Activated CD8-positive, alpha-beta memory T cell treated with anti-CD3 and anti-CD28 coated beads, Interleukin-2, amount 50 U/mL, for 48 hours (primary cell): ENCODE measurements at regions not wholly inside any gene's neighbourhood (a gene's known extent, or its start where the extent isn't known, plus 50 kb on each side); places are given as distances from the start of the nearest gene placed in this dataset.

ENCODE experiments used
- DNase-seq: peaks from one replicate; pipeline ENCODE4 v3.0.0-alpha.2; 2020

DNA sequence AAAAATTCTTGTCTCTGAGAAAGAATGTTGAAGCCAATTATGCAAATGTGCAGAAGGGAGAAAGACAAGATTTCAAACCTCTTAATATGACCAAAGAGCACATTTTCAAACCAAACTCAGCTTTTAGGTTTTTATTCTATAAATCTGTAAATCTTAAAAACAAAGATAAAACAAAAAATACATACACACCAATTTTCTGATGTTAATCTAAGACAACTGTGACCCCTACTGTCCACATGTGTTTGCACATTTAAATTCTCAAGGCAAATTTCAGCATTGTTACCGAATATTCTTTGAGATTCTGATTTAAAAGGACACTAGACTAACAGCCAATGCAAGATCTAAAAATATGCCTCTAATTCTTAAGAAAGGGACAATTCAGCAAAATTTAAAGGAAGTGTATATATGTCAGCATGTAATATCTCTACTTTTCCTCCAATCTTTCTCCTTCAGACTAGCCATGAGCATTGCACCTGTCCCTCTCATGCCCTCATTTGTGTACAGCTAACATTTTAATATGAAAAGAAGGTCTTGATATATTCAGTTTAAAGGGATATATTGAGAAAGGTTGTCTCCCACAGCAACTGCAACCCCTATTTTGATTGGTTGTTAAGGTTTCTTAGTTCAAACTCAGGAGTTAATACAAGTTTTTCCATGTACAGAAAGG is 417.9 kb downstream of the IPMK start:
- DNase-seq: no peak

DNA sequence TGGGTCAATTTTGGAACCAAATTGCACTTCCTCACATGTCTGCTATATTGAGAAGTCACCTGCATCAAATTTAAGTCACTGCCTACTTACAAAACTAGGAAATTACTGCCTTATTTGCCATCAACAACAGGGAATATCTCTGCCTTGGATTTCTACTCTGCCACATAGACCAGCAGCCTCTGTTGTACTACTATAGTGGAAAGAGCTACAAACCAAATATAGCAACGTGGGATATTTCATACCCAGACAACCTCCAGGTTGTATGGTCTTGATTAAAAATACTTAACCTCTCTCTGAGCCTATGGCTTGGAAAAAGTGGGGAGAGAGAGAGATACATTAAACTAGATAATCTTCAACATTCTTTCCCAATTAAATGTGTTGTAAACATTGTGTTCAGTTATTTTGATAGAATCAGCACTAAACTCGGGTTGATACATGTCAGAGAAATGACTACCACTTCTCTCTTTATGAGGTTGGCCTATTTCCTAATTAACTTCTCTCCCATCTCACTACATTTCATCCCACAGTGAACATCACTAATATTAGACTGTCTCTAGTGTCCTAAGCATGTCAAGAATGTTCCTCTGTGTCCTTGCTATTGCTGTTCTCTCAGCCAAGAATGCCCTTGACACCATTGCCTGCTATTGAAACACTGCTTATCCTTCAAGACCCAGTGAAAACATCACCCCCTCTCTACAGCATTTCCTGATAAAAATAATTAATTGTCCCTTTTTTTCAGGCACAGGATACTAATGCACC is 421.2 kb downstream of the IPMK start:
- DNase-seq: no peak

DNA sequence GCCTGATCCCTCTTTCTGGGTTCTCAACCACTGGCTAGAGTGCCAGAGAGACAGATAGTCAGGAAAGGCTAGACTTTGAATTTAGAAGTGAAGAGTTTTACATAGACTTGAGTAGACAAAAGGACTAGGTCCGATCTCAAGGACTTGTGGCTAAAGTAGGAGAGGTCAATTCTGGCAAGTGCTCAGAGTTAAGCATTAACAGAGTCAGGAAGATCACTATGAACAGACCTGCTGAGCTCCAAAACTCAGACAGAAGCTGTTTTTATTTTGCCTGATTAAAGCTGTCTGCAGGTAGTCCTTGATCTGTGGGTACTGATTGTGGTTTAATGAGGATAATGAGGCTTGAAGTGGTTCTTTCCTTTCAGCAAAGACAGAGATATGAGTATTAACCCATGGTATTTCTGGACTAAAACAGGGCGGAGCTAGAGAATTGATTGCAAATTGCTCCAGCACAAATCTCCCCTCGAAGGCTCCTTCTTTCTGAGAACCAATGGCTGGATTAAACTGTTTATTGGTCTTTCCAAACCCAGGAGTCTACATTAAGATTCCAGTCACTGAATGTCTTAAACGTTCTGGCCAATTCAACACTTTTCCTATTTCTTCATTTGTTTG is 423.2 kb downstream of the IPMK start:
- no peak for DNase-seq

DNA sequence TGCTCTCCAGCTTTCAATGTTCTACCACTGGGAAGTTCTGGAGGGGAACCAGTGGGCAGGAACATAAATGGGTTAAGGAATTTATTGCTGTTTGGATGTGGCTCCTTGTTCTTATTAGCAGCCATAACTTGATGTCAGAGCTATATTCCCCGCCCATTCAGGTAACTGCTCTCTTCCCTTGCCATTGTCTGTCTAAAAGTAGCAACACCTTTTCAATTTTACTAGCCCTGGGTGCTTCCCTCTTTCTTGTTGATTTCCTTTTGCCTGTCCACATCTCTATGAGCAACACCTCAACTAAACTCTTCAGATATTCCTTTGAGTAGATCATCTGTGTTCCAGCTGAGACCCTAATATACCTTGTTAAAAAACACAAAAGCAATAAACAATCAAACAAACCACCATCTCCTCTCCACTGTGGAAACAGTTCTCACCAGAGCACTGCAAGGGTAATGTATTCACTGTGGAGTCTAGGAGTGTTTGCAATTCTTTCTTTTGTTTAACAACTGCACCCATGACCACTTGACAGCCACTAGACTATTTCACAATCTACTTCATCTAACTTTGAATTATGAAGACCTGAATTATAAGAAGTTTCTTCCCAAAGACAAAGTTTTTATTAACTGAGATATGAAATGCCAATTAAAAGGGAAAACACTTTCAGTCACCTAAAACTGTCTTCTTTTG is 436.7 kb downstream of the IPMK start:
- no peak for DNase-seq

DNA sequence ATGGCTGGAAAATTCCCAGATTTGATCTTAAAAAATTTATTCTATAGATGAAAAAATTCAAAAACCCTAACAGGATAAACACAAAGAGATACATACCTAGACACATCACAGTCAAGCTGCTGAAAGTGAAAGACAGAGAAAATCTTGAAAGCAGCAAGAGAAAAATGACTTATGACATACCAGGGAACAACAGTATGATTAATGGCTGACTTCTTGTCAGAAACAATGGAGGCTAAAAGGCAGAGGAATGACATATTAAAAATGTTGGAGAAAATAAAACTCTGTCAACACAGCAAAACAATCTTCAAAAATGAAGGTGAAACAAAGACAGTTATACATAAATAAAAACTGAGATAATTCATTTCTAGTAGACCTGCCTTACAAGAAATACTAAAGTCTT is 442.7 kb downstream of the IPMK start:
- DNase-seq: no peak

DNA sequence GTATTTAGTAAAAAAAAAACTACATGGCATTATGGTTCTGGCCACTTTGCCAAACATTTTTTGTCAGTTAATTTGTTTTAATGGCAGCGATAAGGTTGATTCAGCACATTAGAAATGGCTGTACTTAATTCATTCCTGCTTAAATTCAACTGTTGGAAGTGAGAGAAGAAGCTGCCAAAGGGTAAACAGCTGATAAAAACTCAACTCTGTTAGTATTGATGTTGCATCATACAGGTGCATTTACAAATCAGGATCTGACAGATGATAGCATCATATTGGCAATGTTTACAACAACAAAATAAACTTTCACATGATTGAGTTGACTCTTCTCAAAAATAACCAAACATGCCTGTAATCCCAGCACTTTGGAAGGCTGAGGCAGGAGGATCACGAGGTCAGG is 444.3 kb downstream of the IPMK start:
- no peak for DNase-seq

DNA sequence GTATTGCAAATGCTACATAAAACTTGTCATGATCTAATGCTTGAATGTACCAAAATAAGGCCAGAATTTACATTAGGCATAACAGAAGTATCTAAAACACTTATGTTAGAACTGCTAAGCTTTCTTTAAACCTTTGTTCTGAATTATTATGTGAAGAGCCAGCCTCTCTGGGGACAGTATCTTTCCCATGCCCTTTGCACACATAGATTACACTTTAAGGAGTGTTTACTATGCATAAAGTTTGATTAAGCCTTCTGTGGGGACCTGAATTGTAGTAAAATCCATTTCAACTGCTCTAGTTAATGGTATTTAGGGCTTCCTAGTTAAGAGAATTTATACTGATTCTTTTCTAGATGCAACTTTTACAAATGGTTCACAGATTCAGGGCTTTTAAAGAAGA is 444.7 kb downstream of the IPMK start:
- DNase-seq: no peak

DNA sequence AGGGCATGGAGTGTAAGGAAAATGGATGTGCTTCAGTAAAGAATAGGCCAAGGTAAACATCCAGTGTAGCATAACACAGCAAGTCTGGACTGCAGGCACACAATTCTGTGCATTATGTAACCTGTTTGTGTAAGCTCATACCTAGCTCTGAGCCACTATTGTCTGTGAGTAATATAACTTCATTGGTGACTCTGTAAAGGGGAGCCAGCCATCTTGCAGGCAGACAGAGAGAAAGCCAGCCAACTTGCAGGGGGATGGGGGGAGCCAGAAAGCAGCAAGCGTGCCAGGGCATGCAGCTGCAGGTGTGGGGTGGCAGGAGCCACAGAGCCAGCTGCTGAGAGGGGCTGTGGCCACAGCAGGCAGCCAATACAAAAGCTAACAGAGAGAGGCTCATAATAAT is 449.2 kb downstream of the IPMK start:
- DNase-seq: no peak

DNA sequence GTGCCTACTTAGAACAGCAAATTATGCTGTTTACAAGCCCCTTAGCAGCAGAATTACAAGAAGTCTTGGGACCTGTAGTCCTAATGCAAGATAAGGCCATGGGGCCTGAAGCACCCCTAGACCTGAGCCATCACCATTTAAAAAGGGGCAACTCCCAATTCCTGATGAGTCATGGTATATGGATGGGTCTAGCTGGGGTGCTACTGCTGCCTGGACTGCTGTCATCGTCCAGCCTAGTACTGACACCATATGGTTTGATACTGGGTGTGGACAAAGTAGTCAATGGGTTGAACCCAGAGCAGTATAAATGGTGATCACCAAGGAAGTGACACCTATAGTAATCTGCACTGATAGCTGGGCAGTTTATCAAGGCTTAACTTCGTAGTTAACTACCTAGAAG is 450.0 kb downstream of the IPMK start:
- no peak for DNase-seq

DNA sequence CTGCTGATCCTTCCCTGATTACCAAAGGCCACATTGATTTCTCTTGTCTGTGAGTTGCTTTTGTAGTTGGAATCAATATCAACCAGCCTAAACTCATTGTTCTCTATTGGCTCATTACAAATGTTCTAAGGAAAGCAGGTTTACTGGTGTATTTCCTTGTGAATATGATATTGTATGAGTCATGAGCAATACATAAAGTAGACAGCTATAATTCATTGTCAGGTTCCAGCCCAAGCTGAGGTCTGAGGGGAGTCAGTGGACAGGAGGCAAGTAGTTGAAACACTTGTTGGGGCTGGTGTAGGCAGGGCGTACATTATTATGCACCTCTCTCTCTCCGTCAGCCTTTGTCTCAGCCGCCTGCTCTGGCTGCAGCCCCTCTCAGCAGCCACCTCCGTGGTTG is 451.7 kb downstream of the IPMK start:
- no peak for DNase-seq

DNA sequence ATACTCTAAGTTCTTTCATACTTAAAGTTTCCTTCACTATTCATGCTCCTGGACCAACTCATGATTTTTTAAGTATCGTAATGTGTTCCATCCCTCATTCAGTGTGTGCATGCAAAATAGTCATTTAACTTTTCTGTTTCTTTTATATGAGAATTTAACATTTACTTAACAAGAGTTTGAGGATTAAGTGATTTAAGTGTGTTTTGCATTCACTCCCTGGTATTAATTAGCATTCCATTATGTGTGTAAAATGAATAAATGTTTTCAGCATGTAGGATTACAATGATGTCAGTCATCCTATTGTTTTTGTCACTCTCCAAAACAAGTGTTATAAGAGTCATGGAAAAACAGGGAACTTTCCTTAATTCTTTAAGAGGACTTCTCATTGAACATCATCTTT is 457.7 kb downstream of the IPMK start:
- DNase-seq: no peak

DNA sequence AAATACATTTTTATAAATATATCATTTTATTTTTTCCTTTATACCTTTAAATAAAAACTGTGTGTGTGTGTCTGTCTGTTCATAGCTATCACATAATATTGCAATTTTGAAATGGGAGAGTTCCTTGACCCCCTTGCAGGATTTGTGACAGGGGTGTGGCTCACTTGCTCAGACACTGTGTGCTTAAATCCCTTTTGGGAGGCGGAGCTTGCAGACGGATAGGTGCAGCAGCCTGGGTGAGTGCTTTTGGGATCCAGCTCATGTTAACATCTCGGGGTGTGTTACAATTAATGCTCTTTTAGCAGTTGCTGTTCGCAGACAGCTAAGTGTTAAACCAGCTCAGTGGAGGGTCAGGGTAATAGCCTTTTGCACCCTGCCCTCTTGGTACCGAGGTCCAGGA is 459.8 kb downstream of the IPMK start:
- DNase-seq: no peak

DNA sequence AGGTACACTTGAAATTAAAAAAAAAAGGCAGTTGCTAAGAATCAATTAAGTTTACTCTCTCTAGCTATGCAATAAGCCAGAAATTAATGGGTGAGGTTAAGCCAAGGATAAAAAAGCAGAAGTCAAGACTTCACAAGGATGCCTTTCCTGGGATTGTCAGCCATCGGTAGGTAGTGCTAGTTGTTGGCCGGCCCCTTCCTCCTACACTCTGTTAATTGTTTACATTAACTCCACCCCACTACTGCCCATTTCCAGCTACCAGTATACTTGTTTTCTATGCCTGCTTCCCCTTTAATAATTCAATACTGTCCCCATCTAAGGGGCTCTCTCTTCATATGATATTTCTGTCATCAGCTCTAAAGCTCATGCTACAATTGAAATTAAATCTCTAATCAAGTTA is 461.0 kb downstream of the IPMK start:
- DNase-seq: no peak

DNA sequence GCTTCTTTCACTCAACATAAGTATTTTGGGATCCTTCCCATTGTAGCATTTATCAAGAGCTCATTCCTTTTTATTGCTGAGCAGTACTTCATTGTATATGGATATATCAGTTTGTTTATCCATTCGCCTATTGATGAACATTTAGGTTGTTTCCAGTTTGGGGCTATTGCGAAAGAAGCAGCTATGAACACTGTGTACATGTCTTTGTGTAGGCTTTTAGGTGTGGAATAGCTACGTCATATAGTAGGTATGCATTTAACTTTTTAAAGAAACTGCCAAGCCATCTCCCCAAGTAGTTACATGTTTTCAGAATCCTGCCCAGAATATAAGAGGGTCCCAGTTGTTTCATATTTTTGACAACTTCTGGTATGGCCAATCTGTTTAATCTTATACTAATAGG is 468.1 kb downstream of the IPMK start:
- DNase-seq: no peak

DNA sequence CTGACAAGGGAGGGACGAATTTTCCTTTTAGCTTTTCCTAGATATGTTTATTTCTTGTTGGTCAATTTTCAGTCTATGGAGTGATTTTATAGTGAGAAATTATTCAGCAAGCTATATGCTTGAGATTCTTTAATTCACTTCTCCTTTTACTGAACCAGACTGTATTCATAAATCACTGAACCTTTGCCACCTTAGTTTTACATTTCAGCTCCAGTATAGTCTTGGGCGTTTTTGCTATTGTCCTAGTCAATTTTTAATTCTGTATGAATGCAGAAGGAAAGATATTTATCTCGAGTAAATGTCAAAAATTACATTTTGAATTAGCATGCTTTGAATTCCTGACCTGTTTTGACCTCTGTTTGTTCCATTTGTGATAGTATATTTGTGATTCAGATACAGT is 468.9 kb downstream of the IPMK start:
- no peak for DNase-seq

DNA sequence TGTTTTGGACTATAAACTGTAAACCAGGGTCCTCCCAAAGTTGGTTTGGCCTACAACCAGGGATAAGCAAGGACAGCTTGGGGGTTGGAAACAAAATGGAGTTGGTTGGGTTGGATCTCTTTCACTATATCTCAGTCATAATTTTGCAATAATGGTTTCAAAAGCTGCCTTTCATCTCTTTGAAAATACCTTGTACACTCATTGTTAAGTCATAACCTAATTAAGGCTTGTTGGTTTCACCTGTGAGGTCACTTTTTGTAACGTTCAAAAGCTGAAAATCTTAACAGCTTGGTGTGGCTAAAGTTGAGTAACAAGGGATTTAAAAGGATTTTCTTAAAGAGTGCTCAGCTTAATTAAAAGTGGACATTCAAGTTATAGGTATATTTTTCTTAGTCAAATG is 476.1 kb downstream of the IPMK start:
- DNase-seq: no peak

DNA sequence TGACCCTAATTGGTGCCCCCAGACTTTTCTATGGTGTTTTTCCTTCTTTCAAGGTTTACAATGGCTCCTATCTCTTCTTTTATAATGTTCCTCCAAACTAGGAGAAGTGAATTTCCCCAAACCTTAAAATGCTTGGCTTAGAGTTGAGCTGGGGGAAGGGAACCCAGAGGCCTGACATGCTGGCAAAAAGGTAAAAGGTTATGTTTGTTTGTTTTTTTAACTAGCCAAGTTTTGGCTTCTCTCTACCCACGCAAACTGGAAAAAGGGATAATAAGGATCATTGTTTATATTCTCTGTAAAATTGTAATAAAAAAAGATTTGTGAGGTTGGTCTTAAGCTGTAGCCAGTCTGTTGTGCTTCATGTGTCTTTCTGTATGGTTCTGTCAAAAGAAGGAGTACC is 477.0 kb downstream of the IPMK start:
- DNase-seq: no peak

DNA sequence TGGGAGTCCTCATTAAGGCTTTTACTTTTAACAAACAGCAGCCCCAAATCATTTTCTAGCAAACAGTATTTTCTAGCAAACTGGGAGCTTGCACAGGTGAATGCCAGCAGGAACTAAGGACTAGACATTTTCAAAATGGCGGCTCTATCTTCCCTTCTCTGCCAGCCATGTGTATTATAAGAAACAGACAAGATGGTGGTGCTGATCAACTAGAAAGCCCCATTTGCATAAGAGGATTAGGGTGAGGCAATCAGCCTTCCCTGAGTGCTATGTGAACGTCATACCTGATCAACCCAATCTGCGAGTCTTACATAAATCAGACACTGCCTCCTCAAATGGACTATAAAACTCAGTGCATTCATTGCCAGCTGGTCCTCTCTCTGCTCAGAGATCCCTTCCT is 479.6 kb downstream of the IPMK start:
- DNase-seq: no peak

DNA sequence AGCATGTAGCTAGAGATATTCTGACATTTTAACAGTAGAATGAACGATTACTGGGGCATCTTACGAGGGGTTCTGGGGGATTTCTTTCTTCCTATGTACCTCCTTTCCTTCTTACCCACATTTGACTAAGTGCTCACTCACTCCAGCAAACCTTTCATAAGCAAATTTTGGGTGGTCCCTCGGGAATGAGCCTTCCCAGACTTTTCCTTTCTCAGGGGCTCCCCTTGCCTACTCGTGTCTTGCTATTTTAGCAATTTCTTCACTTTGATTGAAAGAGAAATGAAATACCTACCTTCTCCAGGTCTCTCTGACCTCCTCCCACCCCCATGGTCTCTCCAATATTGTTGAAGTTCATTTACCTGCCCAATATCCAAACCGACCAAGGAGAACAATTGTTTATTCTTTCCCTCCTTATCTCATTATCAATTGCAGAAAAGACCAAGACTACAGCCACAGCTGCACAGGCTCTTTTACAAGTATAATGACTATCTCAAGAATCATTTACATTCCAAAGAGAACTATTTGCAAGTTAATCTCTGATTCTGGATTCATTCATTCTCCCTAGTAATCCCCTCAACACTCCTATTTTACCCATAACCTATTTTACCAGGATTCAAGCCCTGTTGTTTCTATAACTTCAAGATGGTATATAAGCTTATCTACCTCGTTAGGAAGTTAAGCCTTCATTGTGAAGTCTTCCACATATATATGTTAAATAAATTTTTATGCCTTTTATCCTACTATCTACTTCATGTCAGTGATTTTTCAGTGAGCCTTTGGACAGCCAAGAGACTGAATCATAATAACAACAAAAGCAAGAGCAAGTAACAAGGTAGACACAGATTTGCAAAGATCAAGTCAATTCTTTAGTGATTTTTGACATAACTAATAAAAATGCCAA is 480.6 kb downstream of the IPMK start:
- DNase-seq: no peak

DNA sequence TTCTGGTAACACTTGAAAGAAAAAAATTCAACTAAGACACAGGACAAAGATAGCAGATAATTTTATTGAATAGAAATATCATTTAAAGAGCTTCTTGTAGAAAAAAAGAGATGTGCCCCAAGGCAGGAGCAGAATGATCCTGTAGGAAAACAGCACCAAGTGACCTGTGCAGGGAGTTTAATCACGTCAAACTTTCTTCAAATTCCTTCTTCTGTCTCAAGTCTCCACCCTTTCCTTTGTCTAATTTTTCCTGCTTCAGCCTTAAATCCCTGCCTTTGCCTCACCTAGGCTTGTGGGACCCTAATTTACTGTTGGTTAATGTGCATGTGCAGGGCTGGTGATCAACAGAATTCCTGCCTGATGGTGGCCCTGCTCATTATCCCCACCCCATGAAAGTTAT is 481.4 kb downstream of the IPMK start:
- no peak for DNase-seq

DNA sequence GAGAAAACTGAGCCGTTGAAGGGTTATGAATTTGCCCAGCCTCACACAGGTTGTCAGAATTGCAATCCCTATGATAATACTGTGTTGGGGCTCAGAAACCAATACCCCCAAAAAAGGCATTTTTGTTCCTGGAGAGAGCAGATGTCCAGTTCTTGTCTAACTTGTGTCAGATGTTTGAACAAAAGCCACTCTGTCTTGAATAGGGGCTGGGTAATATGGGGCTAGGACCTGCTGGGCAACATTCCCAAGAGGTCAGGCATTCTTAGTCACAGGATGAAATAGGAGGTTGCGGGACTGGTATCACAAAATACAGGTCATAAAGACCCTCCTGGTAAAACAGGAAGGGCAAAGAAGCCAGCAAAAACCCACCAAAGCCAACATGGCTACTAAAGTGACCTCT is 482.1 kb downstream of the IPMK start:
- DNase-seq: no peak

DNA sequence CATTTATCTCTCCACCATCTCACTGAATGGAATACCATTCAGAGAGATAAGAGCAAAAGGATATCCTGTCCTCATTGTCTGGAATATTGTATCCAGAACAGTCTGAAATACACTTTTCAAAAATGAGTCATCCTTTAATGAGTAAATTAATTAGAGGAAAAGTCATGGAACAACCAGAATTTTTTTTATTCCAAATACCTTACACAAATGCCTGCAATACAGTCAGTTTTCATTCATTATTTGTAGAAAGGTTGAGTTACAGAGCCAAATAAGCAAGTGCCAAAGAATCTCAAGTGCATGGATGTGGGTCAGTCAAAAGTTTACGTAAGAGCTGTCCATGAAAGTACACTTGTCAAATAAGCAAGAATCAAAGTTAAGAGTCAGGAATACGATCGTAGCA is 482.6 kb downstream of the IPMK start:
- DNase-seq: no peak
